ENCODE measurements at regions not wholly inside any gene's neighbourhood (a gene's known extent, or its start where the extent isn't known, plus 50 kb on each side); places are given as distances from the start of the nearest gene placed in this dataset.

DNA sequence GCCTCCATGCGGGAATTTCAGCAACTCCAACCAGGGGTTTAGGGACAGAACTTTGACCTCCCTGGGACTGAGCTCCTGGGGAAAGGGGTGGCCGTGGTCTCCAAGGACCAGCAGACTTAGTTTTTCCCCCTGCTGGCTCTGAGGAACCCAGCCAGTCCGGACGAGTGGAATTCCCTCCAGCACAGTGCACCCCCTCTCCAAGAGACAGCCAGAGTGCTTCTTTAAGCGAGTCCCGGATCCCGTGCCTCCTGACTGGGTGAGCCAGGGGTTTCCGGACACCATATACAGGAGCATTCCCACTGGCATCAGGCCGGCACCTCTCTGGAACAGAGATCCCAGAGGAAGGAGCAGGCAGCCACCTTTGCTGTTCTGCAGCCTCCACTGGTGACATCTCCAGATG lies 459.5 kb downstream of the OCA2 start:
- H3K56ac ChIP-seq (ENCODE audit: insufficient read length, low read depth, low read length), result no peak overlapping the region
- Mint-ChIP-seq H3K4me1 (peaks cover 17 to 20% of the 10 kb centered on the region in 2 experiments), H3K4me3 (no peak overlapping the region), H3K27ac (no peak overlapping the region), H3K9me3 (peaks cover 12 to 14% of the 10 kb centered on the region in 2 experiments; a peak in 4 of 5 replicates), H3K27me3 (ENCODE audit: low read depth) (no peaks in the 10 kb centered on the region), H3K36me3 (ENCODE audit: insufficient read depth in 1 of 3, low read depth in 3 of 3) (peaks cover 0 to 7% (median 2%) of the 10 kb centered on the region in 3 experiments; a peak in 3 of 7 replicates)
- H4K5ac ChIP-seq (ENCODE audit: insufficient read length, low read depth, low read length), result no peak overlapping the region
- no peak overlapping the region for H4K8ac ChIP-seq (replicated peaks; ENCODE audit: insufficient read length, low read depth, low read length)
- DNase-seq, result no peak
- TF ChIP-seq, protein P1, sequence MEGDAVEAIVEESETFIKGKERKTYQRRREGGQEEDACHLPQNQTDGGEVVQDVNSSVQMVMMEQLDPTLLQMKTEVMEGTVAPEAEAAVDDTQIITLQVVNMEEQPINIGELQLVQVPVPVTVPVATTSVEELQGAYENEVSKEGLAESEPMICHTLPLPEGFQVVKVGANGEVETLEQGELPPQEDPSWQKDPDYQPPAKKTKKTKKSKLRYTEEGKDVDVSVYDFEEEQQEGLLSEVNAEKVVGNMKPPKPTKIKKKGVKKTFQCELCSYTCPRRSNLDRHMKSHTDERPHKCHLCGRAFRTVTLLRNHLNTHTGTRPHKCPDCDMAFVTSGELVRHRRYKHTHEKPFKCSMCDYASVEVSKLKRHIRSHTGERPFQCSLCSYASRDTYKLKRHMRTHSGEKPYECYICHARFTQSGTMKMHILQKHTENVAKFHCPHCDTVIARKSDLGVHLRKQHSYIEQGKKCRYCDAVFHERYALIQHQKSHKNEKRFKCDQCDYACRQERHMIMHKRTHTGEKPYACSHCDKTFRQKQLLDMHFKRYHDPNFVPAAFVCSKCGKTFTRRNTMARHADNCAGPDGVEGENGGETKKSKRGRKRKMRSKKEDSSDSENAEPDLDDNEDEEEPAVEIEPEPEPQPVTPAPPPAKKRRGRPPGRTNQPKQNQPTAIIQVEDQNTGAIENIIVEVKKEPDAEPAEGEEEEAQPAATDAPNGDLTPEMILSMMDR (conservative IDR thresholded peaks at IDR 0.05), result no peak
- no peaks in the 10 kb centered on the region for H3K79me2 ChIP-seq (ENCODE audit: insufficient read depth, low read length)
- H2AK5ac ChIP-seq (ENCODE audit: insufficient read length, low read length), result no peak overlapping the region
- no peak overlapping the region for H3K23ac ChIP-seq (ENCODE audit: insufficient read length, low read depth, low read length)
- no peak overlapping the region for H2AFZ ChIP-seq (ENCODE audit: low read length)
- H2BK5ac ChIP-seq (ENCODE audit: insufficient read length, low read length), result no peak overlapping the region
- H3K27ac ChIP-seq (ENCODE audit: insufficient read length, low read depth, low read length), result no peak overlapping the region
- H3T11ph ChIP-seq (ENCODE audit: low read length), result no peak overlapping the region
- no peaks in the 10 kb centered on the region for H4K20me1 ChIP-seq (ENCODE audit: control insufficient read depth, insufficient read depth, insufficient read length)
- H2BK120ac ChIP-seq (ENCODE audit: low read depth, low read length, poor library complexity, severe bottlenecking), result no peak overlapping the region
- H3K9me3 ChIP-seq (ENCODE audit: control insufficient read depth, low read depth, low read length), result no peaks in the 10 kb centered on the region
- H2BK15ac ChIP-seq (ENCODE audit: low read depth, low read length), result no peak overlapping the region
- no peak overlapping the region for H2BK12ac ChIP-seq (ENCODE audit: insufficient read length, low read depth, low read length)
- H3K14ac ChIP-seq (ENCODE audit: insufficient read depth, low read length), result no peak overlapping the region
- no peaks in the 10 kb centered on the region for H3K27me3 ChIP-seq (ENCODE audit: insufficient read depth, low read length)
- no peak overlapping the region for H2BK20ac ChIP-seq (ENCODE audit: low read depth, low read length, poor library complexity, severe bottlenecking)
- H3K79me1 ChIP-seq (ENCODE audit: insufficient read depth, low read depth, low read length, poor library complexity, severe bottlenecking), result no peaks in the 10 kb centered on the region
- no peak overlapping the region for H3K9ac ChIP-seq (ENCODE audit: extremely low read depth, insufficient read length, low read length)
- H3K4ac ChIP-seq (ENCODE audit: low read depth, low read length), result no peak overlapping the region
- WGBS (ENCODE audit: extremely low coverage, insufficient read length, low lambda C conversion rate), result no CpG with 5 or more reads among the region's 9 CpGs
- no peak overlapping the region for H3K4me2 ChIP-seq (ENCODE audit: insufficient read depth, insufficient read length, low read length)
- no peak overlapping the region for H3K18ac ChIP-seq (ENCODE audit: insufficient read length, low read depth, low read length)
- H3K23me2 ChIP-seq (ENCODE audit: insufficient read length, low read depth, low read length, poor library complexity, severe bottlenecking), result peaks cover 2% of the 10 kb centered on the region
- H4K91ac ChIP-seq (ENCODE audit: insufficient read length, low read depth, low read length), result no peak overlapping the region
- peaks cover 4% of the 10 kb centered on the region; the same call in 1 of the 2 replicates for H3K4me1 ChIP-seq (ENCODE audit: insufficient read depth, low read length)
